NCI-H748 (cell line): ENCODE measurements at regions not wholly inside any gene's neighbourhood (a gene's known extent, or its start where the extent isn't known, plus 50 kb on each side); places are given as distances from the start of the nearest gene placed in this dataset.
A peak's percentile ranks its signal among the peaks of the same experiment; 100 is the strongest.

Experiments
- DNase-seq: peaks from one replicate; lab custom pipeline; 2025; ENCODE audit not compliant: unreplicated experiment; lab: John Stamatoyannopoulos, UW

DNA sequence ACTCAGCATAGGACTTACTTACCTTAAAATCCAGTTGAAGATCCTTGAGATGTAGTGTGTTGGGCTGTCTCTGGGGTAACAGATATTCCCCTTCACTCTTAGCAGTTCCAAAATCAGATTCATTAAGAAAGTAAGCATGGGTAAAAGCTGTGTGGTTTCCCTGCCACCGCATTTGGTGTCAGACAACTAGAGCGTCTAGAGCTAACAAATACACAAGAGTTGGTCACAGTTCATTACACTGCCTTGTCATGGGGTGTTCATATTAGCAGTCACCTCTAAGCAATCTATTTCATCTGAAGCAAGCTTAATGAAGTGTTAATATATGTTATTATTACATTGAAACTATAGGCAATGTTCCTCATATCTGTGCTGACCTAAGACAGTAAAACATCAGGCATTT is 342.8 kb downstream of the PPARGC1A start:
- no peak for DNase-seq

DNA sequence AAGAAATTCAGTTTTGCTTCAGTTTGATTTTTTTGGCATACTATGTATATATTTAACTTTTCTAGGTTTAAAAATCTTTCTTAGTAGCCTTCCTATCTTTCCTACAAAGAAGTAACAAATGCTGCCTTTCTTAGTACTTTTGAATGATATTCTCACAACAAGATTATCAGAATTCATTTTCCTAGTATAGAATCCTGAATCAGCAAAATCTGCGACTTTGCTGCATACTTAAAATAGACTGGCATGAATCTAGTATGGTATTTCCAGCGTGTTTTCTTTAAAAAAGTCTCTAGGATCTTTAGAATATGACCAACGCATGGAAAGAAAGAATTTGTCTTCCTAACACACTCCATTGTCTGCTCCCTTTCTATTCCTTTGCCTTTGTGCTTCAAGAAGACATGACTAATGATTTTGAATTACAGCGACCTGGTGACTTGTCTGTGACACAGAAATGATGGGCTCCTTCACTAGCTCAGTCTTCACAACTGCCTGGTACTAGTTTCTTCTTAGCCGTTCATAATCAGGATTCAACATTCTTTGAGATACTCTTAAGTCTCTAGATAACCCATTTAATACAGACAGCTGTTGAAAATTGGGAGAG is 349.8 kb downstream of the PPARGC1A start:
- DNase-seq = no peak

DNA sequence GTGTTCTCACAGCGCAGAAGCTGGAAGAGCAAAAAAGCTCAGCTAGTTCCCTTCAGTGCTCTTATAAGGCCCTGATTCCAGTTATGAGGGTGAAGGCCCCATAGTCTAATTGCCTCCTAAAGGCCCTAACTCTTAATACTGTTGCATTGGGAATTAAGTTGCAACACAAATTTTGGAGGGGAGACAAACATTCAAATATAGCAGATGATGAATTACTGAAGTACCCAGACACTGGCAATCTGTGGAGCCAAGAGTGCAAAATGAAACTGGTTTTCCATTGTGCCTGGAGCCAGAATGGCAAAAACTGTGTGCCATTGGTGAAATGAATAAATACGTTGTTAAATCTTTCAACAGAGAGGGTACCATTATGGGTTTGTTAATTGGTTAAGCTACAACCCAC is 356.0 kb downstream of the PPARGC1A start:
- DNase-seq = no peak

DNA sequence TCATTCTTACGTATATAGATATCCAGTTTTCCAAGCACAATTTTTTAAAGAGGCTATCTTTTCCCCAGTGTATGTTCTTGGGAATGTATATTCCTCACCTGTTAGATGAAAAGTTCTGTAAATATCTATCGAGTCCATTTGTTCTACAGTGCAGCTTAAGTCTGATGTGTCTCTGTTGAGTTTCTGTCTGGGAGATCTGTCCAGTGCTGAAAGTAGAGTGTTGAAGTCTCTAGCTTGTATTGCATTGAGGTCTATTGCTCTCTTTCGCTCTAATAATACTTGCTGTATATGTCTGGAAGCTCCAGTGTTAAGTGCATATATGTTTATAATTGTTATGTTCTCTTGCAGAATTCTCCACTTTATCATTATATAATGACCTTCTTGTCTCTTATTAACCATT is 373.1 kb downstream of the PPARGC1A start:
- DNase-seq = no peak

DNA sequence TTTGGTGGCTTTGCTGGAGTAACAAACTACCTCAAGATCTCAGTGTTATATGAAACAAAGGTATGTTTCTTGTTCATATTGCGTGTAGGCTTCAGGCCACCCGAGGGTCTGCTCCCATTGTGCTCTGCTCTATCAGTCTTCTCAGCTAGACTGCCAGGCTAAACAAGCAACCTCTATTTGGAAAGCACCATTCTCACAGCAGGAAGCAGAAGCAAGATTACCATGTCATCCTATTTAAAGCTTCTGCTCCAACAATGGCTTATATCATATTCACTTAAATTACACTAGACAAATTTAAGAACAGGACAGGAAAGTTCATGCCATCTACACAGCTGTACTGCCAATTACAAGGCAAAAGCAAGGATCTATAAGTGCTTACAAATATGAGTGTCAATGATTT is 385.8 kb downstream of the PPARGC1A start:
- peak; percentile 33 for DNase-seq

DNA sequence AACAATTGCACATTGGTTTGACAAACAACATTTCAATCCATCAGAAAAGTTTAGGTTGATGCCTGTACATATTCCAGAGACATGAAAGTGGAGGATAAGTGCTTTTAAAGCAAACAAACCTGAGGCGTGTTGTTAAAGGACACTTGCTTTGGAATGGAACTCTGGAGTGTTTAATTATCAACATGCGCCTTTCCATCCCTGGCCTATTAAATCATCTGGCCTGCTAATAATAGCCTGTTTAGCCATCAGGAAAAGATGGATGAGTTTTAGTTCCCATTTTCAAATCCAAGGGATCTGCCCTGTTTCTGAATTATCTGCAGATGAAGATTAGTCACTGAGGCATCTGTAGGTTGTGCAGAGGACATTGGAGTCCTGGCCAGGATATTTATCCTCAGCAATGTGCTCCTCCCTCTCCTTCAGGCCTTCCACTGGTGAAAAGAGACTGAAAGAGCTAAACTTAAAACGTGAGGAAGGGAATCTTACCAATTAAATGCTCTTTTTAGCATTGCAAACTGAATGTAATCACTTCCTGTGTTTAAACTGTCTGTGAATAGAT is 388.9 kb downstream of the PPARGC1A start:
- DNase-seq = no peak

DNA sequence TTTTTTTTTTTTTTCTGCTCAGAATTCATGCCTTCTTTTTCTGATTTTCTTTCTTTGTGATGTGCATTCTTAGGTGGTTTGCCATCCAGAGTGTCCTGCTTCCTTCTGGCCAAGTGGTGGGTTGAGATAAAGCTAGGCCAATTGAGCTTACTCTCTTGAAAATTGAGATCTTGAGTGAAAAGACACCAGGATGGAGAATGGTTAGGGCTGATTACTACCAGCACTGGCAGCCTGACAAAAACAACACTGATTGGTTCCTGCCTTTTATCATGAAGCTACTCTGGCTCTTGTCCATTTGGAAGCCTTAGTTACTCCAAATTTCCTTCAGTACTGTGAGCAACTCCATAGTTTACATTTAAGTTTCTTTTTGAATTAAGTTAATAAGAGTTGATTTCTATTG is 404.0 kb downstream of the PPARGC1A start:
- DNase-seq = no peak

DNA sequence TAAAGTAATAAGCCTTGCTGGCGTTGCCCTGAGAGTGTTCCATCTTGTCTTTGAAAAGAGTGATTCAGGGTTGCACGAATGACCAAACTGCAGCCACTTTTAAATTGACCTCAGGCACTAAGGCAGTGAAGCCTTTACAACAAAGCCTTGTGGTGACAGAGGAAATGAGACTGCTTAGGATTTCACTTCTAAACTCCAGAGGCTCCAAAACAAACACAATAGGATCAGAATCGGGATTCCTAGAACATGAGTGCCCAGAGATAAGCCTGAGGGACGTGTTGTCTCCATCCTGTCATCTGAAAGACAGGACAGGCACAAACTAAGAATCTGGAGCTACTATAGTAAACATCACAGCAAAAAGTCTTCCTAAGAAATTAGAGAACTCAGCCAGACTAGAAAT is 405.2 kb downstream of the PPARGC1A start:
- no peak for DNase-seq

DNA sequence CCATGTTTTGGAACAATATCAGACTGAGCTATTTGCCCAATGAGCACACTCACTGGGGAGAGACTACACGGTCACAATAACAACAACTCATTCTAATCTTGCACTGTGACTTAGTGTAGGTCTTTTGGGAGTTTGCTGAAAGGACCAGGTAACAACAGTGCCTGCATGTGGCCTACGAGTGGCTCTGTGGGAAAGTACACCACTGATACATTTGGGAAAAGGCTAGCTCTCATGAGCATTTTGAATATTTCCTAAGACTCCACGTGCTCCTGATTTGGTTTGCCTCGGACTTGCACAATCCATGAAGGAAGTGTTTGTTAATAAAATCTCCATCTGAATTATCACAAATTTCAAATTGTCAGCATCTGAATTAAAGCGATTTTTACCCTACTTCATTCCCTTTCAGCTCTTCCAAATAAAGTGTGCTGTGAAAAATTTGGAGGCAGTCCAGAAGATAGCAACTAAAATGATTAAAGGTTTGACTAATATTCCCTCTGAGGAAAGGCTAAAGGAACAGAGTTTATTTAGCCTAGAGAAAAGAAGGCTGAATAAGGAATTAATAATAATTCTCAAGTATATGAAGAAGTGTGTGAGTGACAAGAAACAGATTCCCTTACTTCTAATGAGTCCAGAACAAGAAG is 406.4 kb downstream of the PPARGC1A start:
- DNase-seq = no peak

DNA sequence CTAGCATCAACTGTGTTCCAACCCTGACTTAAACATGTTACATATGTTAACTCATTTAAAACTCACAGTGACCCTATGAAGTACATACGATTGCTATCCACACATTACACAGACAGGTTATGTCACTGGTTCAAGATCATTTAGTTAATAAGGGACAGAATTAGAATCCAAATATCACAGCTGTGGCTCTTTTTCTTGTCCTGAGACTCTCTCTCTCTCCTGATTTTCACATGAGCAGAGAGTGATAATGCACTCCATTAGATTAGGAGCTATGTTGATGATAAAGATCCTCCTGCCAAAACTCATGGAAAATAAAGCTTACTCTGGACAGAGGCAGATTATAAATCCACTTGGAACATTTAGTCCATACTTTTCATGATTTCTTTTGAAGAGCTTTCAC is 408.3 kb downstream of the PPARGC1A start:
- DNase-seq = no peak

DNA sequence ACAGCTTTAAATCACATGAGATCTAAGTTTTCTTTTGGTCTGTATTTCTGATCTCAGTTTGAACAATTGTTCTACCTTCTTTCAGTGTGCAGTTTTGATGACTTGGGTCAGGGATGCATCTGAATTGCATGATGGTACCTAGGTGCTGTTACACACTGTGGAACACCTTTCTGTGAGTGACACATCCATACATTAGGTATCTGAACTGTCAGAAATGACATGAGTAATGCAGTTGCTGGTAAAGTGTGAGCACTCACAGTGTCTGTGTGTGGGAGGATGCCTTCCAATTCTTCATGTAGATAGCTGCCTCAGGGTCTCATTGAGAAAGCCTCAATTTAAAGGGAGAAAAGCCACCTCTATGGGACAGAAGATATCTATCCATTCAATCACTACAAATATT is 411.9 kb downstream of the PPARGC1A start:
- no peak for DNase-seq

DNA sequence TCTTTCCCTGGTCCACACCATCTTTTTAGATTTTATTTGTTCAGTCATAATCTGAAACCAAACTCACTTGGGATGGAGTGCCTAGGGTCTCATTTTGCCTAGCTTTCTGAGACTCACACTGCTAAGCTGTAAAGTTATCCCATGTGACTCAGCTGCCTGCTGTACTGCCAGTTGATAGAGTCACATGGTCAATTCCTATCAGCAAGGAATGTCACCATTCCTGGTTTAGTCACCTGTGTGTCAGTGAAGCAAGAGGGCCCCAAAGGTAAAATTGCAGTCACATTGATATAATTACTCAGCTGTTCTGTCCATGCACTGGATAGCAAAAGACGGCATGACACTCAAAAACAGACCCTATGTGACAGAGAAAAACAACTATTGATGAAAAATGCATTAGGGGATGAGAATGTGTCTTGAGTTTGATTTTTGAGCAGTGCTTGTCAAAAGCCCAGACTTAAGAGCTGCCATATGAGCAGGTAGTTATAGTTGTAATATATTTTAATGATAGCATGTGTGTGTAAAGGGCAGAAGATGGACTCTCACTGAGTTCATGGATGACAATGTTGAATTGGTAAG is 413.2 kb downstream of the PPARGC1A start:
- DNase-seq = no peak

DNA sequence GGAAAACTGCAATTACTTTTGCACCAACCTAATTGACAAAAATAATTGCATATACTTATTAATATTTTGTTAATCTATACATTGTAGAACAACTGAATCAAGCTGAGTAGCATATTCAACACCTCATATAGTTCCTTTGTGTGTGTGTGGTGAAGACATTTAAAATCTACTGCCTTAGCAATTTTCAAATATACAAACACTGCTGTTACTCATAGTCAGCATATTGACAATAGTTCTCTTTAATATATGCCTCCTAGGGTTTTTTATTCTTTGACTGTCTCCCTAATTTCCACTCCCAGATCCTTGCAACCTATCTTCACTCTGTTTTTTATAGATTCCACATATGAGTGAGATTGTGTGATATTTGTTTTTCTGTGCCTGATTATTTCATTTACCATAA is 426.8 kb downstream of the PPARGC1A start:
- DNase-seq = no peak

DNA sequence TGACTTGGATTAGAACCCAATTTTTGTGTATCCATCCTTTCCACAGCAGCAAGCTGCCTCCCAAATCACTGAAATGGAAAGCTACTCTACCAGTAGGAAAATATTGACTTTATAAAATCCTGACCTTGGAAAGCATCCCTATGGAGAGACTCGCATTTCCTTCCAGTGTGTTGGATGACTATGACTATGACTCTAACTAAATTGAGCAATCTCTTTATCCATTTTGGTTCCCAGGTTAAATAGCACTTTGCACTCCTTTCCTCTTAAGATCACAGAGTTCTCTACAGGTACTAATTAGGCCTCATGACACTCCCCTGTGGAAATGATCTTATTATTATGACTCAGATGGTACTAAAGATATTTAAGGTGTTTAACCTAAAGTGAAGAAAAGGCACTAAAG is 431.8 kb downstream of the PPARGC1A start:
- DNase-seq = no peak

DNA sequence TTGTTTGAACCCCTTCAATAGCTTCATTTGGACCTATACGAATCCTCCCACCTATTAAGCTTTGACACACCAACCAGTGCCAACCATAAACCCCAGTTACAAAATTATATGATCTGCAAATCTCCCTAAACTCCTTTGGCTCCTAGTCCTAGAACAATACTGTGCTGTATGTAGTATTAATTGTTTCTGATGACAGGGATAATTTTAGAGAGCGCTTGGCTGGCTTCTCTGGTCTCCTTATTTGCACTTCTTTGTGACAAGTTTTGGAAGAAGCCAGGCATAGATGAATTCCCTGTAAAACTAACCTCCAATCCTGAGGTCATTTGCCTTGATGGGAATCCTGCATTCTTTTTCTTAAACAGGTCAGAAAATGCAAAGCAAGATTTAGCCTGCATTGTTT is 433.0 kb downstream of the PPARGC1A start:
- no peak for DNase-seq

DNA sequence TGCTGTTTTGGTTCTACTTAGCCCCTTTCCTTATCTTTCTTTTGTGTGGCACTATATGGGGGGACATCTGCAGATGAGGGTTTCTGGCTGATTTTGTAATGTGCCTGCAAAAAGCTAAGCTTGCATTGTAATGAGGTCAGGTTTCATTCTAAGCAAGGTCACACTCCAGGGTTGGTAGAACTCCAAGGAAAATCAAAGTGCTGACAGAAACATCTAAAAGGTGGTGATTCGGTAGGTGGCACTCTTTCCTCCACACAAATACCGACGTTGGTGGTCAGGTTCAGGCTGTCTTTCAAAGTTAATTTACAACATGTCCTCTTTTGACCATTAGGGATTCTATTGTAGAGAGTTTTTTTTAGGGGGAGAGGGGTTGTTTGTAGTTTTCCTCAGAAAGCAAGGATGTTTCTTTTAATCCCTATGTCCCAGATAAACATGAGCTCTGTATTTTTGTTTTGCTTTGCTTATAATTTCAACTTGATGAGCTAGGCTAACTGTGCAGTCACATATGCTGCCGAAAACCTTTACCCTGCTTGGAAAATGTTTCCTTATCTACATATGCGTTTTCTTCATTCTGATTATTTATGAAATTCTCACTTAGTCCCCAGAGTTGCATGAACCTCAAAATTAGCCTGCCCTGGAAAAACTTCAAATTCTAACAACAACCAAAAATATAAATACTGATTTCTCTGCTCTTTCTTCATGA is 434.2 kb downstream of the PPARGC1A start:
- DNase-seq = peak; percentile 1

DNA sequence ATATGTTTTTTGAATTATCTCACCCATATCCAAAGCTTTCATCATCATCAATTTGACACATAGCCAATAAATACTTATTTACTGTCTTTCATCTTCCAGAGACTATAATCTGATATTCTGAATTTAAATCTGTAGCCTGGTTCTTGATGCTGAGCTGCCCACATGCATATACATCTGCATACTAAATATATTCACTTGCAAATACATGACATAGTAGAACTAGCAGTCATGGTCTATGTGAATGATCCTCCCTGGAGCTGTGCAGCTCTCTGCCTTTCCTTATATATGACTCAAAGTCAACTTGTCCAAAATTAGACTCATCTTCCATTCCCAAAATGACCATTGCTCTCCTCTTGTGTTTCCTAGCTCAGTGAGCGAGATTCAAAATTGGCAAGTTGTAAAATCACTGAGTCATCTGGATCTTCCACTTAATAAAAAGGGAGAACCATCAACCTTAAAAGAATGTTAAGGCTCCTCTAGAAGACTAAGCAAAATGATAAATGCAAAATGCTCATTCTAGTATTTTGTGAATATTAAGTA is 448.2 kb downstream of the PPARGC1A start:
- DNase-seq = no peak

DNA sequence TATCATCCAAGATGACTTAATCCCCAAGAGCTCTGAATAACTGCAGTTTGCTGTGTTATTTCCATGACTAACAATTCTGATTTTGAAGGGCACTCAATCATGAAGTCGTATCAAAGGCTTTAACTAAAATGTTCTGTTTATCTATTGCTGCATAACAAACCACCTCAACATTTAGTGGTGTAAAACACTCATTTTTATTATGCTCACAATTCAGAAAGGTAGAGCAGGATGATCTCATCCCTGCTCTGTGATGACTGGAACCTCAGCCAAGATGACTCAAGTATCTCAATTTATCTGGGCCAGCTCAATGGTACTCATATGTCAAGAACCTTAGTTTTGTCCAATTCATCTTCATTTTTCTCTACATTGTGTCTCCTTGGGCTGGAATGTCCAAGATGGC is 451.1 kb downstream of the PPARGC1A start:
- no peak for DNase-seq

DNA sequence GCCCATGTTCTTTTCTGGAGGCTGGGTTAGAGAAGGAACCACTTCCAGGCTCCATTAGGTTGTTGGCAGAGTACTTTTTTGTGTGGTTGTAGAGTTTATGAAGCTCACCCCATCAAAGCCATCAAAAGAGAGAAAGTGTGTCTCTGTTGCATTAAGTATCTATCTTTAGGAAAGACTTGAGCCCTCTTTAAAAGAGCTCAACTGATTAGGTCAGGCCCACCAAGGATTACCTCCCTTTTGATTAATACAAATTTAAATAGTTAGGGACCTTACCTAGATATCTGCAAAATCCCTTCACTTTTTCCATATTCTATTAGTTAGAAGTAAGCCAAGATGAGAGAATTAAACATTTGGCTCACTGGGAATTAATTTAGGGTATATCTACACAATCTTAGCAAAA is 460.4 kb downstream of the PPARGC1A start:
- DNase-seq = no peak

DNA sequence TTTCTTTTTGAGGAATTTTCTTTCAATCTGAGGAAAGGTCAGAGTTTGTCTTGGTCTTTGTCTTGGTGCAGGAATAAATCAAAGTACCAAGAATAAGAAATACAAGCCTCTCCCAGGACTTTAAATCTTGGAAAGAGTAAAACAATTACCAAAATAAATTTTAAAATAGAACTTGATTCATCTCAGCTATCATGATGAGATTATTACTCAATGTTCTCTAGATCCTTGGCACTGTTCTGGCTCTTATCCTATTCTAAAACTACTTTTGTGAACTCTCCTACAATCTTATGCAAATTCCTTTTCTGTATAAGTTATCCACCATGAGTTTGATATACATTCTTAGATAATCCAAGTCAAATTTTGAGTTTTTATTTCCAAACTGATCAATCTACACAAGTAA is 464.3 kb downstream of the PPARGC1A start:
- DNase-seq = no peak

DNA sequence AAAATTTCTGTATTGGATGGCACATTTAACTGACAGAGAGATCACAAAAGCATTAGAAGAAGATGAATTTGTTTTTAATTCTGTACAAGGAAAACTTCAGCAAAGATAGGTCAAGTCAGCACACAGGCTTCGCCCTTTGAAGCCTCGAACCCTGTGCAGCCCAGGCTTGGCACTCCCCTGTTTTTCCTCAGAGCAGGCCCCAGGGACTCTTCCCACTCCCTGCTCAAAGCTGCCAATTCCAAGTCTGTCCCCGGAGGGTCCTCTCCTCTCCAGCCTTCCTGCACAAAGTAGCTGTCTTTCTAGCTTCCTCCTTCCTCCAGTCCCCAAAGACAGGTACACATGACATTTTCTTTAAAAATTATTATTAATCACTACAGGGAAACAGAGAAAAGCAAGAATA is 466.3 kb downstream of the PPARGC1A start:
- DNase-seq = no peak

DNA sequence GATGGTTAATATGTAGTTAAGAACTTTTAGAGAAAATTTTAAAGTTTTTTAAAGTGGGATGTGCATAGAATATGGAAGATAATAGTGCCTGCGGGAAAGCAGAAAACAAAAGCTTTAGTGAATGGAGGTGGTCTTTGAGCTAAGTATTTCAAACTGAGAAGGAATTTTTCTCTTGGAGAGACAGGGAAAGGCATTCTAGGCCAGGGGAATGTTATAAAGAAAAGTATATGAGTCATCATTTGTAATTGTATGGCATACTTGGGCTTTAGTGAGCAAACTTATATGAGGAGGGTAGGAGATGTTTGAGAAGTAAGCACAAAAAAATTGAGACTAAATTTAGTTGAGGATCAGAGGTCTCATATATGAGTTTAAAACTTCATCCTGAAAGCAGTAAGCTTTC is 467.0 kb downstream of the PPARGC1A start:
- DNase-seq = no peak
